ENCODE measurements at regions not wholly inside any gene's neighbourhood (a gene's known extent, or its start where the extent isn't known, plus 50 kb on each side); places are given as distances from the start of the nearest gene placed in this dataset.
A peak's percentile ranks its signal among the peaks of the same experiment; 100 is the strongest.
"Not testable (repeated sequence)": the region's sequence is repeated elsewhere in the genome, so short reads cannot be mapped to it uniquely, and the experiment has no call there.

DNA sequence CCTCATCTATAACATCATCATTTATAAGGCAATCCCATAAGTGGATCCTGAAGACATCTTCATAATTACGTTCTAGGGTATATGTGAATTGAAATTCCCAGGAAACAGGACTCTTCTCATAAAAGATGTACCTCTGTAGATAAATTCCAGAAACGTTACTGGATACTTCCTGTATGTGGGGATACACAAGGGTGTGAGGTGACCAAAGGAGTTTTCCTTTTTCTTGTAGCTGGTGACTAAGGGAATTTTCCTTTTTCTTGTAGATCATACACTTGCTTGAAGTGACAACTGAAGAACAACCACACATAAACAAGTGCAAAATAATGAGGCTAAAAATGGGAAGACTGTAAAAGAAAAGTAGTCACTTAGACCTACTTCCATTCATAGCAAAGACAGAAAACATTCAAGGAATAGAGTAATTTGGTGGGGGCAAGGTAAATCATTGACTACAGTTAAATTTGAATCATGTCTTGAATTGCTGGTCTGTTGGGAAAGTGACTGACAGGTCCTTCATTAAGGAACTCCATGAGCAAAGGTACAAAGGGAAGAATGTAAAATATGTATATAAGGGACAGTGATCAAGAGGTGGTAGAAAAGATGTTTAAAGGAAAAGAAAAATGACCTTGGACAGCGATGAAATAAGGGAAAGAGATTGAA lies 53.2 kb upstream of the UBE2E3 start:
- no peak for DNase-seq

DNA sequence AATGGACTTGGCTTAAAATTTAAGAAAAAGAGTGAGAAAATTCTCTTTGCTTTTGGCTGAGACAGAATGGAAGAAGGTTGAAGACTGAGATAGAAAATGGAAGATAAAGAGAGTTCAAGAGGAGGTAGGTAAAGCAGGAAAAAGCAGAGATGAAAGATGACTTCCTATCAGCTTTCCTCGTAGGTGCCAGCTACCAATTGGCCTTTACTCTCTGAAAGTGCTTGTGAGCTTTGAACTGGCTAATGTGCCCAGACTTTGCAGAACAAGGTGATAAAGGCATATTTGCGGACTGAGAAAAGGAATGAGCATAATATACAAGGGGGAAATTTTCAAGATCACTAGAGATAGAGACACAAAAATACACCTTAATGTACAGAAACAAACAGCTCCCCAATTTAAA lies 54.7 kb upstream of the UBE2E3 start:
- DNase-seq: no peak

DNA sequence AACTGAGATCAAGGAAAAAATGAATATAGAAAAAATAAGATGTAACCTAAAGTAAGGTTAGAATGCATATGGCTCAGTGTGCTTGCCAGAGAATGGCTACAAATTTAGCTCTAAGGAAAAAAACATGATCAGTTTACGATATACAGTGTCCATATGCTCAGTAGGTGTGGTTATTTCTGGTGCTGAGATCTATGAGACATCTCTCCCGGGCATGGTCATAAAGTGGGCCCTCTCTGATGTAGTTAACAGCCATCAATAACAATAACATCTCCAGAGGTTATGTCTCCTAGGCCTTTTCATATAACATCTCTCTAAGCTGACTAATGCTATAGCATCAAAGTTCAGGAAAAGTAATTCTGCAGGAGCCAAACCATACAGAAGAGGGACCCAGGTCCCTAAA lies 56.3 kb upstream of the UBE2E3 start:
- DNase-seq: no peak

DNA sequence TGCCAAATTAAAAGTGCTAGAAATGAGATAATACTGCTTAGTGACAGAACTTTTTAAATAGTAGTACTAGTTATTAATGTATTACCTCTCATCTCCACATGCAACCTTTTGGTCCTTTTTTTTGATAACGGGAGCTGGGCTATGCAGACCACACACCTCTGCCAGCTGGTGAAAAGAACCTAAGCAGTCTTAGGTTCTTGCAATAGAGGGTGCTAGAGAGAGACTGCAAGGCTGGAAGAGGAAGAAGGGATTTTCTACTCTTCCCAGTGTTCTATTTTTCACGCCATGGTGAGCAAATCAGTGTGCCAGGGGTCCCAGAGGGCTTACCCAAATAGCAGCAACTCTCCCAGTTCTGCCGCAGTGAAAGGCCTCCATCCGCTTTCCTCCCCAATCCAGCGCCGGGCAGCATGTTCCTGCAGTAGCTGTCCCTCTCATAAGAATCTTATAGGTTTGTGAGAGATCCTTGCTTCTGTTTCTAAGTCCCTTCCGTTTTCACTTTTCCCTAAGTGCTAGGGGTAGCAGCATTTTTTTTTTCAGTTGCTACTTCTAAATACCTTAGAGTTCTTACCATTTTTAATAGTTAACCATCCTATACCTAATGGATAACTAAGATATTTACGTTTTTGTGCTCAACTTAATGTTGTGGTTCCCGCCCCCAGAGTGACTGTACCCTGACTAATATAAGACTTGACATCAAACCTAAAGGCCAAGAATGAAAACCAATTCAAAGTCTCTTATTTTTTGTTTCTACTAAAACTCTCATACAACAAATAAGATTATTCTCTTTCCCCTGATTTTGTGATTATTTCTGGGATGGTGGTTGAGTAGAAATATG lies 69.4 kb upstream of the UBE2E3 start:
- DNase-seq: no peak

DNA sequence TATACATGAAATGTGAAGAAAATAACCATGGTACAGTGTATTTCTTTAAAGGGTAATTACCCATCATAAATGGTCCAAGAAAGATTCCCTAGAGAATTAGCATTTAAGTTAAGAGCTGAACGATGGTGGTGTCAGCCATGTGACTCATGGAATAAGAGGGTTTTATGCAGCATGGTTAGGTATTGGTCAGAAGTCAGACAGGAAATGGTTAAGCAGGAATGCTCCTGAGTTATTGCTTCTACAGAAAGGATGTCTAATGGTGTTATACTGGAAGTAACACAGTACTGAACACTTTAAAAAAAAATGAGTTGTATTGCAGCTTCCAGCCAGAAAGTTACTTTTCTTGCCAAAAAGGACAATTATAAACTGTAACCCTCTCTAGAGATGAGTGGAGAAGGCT lies 72.7 kb upstream of the UBE2E3 start:
- no peak for DNase-seq

DNA sequence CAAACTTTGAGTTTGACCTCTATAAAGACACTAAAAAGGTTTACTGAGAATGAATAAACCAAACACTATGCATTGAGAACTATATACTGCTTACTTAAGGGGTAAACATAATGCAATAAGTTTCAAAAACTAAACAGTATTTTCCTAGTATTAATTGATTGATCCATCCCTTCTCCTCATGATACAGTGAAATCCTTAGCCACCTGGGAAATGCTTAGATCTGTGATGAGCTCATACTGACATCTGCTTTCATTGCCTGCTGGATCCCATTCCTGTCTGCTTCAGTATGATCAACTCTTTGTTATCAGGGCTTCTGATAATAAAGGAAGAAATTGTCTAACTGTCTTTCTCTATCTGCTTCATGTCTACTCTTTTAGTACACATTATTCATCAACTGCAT lies 74.9 kb upstream of the UBE2E3 start:
- no peak for DNase-seq

DNA sequence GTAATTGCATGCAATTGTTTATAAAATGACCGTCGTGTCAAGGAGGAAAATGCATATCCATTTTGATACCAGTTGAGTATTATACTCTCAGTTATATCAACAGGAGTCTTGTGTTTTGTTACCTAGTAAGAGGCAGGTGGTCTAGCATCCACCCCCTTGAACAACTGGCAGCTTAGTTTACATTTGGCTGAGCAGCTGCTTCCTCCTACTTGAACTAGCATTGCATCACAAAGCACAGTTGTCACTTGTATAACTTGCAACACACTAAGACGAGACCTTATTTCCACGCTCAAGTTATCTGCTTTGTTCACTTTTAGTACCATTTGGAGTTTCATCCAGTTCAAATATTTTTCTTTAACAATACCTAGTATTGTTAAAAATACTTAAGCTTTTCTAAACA lies 75.4 kb upstream of the UBE2E3 start:
- DNase-seq: peak; percentile 23

DNA sequence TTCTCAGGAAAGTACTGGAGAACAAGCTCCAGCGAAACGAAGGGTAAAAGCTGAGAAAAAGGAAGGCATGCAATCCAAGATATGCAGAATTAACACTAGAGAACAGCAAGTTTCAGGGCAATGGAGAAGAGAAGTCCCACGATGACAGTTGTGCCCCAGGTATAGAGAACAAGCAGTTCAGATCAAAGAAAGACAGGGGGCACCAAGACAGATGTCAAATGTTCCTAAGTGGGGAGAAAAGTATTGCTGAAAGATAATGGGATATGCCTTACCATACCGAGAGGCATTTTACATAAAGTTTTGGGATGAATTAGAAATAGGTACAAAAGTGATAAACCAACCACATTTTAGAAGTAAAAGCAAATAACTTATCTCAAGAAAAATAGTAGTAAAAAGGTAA lies 79.1 kb upstream of the UBE2E3 start:
- DNase-seq: no peak

DNA sequence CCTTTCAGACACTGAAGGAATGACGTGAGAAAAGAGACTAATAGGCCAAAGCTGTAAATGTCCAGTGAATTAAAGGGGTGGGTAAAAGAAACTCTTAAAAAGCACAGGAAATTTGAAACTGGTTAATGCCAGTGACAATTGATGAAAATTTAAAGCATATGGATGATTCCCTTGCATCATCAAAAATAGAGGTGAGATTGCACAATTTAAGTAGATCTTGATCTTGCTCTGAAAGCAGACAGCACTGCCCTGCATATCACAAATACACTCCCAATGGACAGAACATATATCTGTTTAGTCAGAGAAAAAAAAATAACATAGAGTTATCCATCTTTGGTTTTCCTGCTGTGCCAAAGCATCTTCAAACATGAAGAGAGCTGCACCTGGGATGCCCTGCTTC lies 86.7 kb upstream of the UBE2E3 start:
- no peak for DNase-seq

DNA sequence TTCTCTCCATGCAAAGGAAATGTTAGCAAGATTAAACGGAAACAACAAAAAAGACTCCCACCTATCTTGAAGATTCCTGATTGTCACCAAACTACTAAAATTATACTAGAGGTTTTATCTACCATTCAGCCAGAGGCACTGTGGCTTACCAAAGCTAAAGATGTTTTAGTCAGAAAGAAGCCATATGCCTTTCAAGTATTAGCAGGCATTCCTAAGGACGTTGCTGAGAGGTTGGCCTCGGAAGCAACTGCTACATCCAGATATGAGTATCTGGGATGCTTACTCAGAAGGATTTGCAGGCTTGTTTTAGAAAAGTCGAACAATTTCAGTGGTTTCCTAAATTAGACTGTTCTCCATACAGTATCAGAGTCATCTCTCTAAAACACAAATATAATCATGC lies 88.3 kb upstream of the UBE2E3 start:
- no peak for DNase-seq

DNA sequence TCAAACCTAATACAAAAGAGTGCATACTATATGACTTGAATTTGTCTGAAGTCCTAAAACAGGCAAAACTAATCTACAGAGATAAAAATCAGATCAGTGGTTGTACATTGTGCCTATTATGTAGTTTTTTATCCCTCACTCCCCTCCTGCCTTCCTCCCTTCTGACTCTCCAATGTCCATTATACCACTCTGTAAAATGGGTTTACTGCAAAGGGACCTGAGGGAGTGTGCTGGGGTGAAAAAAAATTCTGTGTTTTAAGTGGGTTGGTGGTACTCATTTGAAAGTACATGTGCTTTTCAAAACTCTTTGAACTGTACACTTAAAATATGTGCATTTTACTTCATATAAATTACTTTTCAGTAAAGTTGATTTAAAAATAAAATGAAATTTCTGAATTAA lies 89.0 kb upstream of the UBE2E3 start:
- DNase-seq: no peak

DNA sequence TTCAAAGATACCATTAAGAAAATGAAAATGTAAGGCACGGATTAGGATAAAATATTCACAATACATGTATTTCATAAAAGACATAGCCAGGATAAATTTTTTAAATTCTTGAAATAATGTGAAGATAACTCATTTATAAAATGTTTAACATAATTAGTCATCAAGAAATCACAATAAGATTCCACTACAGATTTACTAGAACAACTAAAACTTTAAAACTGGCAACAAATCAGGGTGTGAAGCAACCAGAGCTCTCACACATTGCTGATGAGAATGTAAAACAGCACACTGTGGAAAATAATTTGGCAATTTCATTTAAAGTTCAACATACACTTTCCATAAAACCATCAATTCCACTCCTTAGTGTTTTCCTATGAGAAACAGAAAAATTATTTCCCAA lies 89.6 kb upstream of the UBE2E3 start:
- DNase-seq: no peak

DNA sequence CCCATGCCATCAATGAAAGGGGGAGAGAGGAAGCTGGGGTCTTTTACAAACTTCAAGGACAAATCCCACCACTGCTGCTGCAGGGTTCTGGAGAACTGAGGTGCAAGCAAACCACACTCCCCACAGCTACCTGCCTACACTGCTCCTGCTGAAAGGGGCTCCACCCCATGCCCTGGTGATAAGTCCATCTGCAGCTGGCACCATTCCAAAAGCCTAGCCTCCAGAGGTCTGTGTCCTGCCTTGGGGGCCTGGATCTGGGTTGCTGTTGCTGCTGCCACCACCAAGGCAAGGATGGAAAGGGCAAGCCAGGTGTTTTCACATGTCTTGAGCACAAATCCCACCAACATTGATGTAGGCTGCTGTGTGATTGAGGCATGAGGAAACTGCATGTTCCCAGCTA lies 97.4 kb upstream of the UBE2E3 start:
- DNase-seq: no peak

DNA sequence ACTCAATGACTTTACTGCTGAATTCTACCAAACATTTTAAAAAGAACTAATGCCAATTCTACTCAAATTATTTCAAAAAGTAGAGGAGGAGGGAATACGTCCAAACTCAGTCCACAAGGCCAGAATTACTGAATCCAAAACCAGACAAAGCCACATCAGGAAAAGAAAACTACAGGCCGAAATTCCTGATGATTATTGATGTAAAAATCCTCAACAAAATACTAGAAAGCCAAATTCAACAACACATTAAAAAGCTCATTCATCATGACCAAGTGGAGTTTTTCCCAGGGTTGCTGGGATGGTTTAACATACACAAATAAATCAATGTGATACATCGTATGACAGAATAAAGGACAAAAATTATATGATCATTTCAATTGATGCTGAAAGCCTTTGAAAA lies 103.9 kb upstream of the UBE2E3 start:
- DNase-seq: no peak

DNA sequence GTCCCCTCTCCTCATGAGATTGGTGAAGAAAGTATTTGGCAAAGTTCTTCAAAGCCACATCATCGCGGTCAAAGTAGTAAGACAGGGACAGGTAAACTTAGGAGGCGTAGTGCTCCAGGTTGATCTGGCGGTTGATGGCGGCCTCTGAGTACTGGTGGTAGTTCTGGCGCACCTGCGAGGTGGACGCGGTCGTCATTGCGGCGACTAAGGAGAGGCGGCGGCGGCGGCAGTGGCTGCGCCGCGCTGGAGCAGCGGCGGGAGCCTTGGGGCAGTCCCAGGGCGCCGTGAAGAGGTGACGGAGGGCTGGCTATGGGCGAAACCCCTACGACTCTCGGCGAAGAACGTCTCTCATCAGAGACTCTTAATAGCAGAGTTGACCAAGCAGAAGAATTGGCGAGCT lies 107.2 kb upstream of the UBE2E3 start:
- DNase-seq: no peak

DNA sequence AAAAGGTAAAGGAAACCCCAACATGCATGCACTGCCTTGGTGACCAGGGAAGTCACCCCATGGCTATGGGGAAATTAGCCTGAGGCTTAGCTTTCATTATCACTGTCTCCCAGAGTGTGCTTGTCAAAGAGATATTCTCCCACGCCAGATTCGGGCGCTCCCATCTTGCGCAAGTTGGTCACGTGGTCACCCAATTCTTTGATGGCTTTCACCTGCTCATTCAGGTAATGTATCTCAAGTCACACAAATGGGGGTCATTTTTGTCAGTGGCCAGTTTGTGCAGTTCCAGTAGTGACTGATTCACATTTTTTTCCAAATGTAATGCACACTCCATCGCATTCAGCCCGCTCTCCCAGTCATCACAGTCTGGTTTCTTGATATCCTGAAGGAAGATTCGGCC lies 107.6 kb upstream of the UBE2E3 start:
- DNase-seq: not testable (repeated sequence)

DNA sequence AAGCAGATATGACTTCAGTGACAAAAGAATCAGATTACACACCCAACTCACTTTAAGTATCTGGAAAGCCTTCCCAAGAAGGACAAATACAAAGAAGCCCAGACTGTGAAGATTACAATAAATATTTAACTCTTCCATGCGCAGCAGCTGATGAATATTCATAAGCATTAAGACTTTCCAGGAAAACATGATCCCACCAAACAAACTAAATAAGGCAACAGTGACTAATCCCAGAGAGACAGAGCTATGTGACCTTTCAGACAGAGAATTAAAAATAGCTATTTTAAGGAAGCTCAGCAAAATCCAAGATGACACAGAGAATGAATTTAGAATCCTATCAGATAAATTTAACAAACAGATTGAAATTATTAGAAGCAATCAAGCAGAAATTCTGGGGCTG lies 108.2 kb upstream of the UBE2E3 start:
- DNase-seq: no peak

DNA sequence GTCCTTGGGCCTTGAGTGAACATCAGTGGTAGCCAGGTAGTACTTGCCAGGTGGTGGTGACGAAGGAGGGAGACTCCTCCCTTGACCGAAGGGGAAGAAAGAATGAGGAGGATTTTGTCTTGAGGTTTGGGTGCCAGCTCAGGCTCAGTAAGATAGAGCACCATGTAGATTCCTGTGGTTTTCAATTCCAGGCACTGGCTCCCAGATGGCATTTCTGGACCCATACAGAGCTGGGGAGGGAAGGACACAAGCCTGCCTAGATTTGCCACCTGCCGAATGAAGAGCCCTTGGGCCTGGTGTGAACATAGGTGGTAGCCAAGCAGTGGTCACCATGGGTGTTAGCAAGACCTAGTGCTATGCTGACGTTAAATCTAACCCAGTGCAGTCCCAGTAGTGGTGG lies 108.8 kb upstream of the UBE2E3 start:
- no peak for DNase-seq

DNA sequence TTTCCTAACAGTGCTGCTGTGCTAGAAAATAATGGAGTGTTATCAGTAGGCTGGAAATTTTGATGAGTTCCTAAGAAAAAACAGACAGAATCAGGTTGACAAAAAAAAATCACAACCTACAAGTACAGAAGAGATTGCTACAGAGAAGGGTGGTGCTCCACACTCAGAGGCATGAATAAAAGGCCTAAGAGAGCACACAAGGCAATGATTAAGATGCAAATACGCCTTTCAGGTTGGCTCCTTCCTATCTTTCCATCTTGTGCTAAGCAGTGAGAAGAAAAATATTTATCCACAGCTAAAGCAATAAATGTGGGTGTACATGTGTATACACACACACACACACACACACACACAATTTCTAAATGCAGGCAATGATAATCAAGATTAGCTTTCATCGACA lies 130.6 kb upstream of the UBE2E3 start:
- DNase-seq: no peak

DNA sequence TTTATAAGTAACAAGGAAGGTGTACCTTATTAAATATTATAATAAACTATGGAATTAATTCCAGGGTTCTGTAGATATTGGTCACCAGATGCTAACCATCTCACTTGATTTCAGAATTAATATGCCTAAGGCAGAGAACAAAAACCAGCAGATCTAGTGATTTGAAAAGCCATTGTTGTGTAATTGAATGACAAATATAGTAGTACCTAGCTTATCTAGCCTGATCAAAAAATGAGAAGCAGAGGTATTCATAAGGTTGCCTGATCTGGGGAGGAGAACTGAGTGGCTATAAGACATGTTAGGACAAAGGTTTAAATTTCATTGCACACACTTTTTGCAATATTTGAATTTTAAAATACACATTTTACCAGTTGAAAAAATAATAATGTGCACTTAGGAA lies 132.0 kb upstream of the UBE2E3 start:
- DNase-seq: no peak

DNA sequence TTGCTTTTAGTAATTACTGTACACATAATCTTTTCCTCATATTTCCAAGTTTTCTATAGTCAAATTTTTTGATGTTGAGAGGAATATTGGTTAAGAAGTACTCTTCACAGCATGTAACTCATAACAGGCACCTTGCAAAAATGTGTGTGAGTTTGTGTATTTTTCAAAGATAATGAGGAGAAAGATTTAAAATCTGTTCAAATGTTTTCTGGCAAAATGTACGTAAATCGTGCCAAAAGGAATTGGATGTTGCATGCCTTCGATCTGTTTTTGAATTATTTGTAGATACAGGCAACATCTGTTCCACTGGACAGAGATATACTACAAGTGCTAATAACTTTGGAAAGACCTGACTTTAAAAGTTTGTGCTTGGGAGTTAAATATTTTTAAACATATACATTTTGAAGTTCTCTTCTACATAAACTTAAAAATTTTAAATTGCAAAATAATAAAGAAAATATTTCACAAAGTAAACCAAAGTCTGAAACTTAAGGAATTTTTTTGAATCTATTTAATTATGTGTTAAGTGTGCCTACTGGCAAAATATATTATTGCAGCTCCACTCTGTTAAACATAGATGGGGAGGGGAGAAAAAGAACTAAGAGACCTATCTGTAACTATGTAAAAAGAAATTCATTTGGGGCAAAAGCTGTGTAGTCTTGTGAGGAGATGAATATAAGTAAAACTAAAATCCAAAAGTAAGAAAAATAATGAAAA lies 133.5 kb upstream of the UBE2E3 start:
- no peak for DNase-seq

DNA sequence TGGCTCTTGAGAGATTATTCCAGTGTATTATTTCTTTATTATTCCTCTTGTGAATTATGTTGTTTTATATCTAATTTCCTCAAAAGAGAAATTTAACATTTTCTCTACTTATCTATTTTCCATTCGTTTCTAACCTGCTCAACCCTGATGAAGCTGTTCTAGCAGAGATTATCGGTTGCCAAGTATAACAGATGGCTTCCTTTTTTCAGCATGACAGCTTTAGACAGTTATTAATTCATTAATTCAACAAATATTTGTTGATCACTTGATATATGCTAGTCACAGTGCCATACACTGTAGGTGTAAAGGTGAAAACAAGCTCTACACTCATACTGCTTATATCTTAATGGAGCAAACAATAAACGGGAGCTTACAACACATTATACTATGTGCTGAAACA lies 137.9 kb upstream of the UBE2E3 start:
- DNase-seq: no peak

DNA sequence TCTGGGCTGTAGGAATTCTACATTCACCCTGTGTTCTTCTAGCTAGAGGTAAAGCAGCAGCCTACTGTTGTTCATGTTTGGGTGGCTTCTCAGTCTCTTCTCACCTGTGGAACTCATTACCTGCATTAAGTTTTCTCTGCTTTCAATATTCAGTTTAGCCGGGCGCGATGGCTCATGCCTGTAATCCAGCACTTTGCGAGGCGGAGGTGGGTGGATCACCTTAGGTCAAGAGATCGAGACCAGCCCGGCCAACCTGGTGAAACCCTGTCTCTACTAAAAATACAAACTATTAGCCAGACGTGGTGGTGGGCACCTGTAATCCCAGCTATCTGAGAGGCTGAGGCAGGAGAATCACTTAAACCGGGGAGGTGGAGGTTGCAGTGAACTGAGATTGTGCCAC lies 139.8 kb upstream of the UBE2E3 start:
- no peak for DNase-seq

DNA sequence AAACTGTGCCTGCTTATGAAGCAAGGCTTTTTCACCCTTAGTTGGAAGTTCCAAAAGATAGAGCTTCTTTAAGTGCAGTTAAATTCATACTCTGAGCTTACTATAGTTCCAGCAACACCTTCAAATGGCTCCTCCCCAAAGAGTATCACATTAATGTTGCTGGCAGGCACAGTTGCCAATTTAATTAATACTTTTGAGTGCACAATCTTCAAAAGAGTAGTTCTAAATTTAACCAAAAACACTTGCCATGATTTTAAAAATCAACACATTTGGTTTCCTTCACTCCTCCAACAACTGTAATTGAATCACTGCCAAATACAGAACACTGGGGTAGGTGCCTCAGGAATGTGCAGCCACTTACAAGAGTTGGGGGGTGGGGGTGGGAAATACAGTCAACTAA lies 150.6 kb upstream of the UBE2E3 start:
- no peak for DNase-seq

All from NCI-H2029 treated with DMSO at 0.1 percent for 48 hours (cell line).